GM18520 (cell line): ENCODE measurements at regions not wholly inside any gene's neighbourhood (a gene's known extent, or its start where the extent isn't known, plus 50 kb on each side); places are given as distances from the start of the nearest gene placed in this dataset.

Experiments
- ATAC-seq: cut with Tn5 transposase; IDR thresholded peaks from one replicate; pipeline ENCODE4 v1.9.1; 2021; ENCODE audit not compliant: unreplicated experiment

DNA sequence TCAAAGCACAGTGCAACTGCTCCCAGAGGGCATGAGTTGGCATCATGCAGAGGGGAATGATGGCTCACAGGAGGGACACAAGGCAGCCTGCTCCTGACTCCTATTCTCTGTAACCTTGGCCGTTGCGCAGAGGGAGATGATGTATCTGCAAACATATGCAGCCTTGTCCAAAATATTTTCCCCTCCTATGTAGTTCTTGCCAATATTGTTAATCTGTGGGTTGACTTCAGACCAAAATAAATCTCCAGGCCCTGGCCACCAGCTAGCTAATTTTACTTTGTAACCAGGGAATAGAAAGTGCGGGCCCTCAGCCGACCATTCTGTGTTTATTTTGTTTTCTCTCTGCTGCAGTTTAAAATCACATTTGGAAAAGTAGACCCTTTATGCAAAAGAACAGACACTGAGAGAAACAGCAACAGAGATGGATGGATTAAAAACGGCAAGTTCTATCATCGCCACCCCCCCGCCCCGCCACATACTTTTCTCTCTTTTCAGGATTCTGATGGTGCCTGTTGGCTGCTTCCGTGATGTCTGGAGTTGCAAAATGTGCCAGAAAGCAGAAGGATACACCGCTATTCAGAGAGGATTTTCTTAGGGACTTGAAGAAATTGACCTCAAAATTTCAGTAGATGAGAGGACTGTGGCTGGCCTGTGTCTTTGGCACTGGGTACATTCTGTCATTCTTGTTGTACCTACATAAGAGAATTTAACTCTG is 185.3 kb upstream of the BCOR start:
- ATAC-seq = no peak

DNA sequence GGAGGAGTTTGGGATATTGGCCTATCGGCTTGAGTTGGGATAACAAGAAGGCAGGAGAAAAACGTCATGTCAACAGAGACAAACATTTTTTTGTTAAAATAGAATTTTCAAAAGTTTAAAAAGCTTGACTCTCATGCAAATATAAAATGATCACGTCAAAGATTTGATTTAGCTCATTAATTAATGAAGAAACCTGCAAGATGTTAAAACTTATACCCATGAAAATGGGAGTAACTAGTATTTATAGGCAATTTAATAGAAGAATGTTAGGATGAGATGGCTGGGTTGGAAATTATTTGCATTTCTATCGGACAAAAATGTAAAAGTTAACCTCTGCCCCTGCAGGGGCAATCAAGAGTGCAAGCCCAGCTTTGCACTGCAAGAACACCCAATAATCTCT is 184.6 kb upstream of the BCOR start:
- ATAC-seq = no peak

DNA sequence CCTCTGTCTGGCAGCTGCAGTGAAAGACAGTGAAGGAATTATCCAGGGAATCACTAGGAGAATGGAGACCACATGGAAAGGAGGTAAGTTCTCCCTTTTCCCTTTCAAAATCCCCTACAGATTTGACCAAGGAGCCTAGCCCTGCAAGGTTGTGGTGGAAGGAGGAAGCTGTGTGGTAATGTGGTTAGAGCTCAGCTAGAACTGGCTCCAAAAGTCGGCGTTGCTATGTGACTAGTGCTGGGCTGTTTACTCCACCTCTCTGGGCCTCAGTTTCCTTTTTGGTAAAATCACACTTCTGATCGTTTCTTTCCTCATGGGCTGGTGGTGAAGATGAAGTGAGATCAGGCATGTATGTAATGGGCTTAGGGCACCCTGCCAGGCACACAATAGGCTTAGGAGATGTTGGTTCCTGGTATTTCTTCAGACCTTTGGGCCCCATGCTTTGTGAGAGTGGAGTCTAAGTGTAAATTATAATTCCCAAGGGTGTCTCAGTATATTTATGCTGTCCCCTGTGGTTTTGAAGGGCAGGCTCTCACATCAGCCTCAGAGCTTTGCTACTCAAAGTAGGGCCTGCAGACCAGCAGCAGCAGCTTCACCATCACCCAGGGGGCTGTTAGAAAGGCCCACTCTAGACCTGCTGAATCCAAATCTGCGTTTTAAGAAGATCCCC is 183.7 kb upstream of the BCOR start:
- ATAC-seq = no peak

DNA sequence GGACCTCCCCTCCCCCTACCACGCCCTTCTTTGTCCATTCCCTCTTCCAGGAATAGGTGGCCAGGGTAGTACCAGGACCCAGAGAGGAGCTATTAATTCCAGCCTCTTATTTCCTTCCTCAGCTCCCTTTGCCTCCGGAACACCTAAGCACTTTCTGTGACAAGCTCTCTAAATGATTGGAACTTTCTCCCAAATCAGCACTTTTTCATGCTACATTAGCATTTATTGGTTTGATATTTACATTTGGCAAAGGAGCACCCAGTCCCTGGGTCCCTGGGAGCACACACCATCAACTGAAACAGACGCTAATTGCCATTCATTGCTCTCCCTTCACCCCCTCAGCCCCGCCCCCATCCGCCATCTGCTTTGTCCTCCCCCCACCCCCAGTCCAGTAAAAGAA is 182.0 kb upstream of the BCOR start:
- no peak for ATAC-seq

DNA sequence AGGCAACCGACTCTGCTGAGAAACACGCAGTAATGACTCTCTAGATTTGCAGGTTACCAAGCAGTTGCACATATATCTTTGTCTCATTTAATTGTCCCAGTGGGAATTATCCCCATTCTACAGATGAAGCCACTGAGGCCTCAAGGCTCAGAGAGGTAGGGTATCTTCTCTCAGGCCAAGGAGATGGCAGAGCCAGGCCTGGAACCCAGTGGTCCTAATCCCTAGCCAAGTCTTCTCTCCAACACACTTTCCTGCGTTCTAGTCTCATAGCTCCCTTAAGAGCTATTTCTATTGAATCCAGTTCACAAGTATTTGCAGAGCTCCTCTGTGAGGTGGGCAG is 181.3 kb upstream of the BCOR start:
- ATAC-seq = no peak

DNA sequence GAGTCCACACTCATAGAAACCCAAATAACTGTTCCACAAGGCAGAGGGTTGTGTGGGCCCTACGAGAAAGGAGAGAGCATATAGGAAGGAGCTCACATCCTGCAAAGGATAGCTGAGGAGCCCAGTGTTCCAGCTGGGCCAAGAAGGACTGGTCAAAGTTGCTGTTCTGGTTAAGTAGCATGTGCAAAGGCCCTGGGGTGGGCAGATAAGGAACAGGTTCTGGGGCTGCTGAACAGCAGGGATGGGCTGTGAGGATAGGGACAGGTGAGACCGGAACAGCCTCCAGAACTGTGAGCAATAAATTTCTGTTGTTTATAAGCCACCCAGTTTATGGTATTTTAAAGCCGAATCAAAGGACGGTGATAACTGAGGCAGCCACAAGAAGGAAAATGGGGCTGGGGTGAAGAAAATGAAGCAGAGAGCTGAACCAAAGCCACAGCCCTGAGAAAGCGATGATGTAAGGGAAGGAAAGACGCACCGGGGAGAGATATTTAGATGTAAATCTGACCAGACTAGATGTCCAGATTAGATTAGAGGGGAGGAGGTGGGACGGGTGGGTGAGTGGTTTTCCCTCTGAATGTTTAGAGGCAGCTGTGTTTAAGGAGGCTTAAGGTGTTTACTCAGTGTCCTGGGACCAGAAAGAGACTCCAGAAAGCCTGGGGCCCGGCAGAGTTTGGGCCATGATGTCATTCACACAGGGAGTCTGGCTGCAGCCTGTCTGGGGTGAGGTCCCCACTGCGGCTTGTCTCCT is 180.8 kb upstream of the BCOR start:
- no peak for ATAC-seq

DNA sequence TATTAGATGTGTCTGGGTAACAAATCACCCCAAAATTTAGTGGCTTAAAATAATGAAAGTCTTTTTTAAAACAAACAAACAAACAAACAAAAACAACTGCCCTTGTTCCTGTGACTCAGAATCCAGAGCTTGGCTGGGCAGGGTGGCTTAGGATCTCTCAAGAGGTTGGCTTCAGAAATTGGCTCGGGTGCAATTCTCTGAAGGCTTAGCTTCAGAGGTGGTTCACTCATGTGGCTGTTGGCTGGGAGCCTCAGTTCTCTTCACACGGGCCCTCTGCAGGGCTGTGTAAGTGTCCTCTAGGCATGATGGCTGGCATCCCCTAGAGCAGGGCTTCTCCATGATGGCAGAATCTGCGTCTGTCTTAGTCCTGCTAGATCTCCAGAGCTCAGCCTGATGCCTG is 179.9 kb upstream of the BCOR start:
- ATAC-seq = no peak

DNA sequence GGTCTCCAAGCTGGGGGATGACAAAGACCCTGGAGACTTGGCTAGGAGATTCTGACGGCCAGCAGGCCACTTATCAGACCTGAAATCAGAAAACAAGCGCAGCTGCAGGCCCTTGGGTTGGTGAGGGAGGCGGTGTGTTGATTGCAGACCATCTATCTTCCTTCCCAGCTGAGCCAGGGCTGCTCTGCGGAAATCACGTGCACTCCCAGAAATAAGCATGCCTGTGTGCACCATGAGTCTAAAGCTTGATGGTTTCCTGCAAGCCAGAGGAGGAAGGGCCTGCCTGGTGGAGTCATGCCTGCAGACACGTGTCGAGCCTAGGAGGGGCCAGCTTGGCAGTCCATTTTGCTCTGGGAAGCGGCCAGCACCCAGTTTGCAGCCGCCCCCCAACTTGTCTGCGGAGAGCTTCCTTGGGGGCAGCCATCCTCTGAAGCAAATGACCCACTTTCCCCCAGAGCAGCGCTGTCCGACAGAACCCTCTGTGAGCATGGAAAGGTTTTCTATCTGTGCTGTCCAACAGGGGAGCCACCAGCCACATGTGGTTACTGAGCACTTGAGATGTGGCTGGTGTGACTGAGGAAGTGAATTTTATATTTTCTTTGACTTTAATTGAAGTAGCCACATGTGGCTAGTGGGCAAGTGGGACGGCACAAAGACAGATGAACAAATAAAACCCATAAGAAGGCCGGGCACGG is 175.7 kb upstream of the BCOR start:
- ATAC-seq = no peak

DNA sequence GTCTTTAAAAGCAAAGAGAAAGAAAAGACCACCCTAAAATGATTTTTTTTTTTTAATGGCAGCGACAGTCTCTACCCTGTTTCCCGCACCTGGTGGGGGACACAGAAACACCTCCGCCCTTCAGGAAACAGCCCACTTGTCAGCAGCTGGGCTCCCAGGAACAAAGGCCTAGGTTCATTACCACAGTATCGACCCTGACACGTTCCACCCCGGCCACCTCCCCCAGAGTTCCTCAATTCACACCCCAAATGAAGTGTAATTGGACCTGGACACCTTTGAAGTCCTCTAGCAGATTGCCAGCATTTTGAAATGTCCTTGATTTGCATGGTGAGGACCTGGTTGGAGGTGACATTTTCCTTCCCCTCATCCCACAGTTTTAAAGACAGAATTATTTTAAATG is 175.0 kb upstream of the BCOR start:
- ATAC-seq = no peak

DNA sequence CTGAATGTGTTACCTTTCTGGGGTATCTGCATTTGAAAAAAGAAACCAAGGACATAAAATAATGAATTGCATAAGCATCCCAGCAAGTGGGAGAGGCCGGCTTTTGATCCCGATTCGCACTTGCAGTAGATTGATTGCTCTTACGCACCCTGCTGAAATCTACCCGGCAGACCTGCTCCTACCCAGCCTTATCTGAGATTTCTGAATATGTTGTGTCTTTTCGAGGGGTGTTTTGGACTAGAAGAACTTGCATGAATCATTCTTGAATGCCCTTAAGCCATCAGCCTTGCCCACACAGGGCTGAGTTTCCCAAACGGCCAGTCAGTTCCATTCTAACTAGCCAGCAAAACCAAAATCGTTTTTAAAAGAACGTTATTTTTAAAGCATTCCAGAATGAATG is 174.4 kb upstream of the BCOR start:
- ATAC-seq = no peak

DNA sequence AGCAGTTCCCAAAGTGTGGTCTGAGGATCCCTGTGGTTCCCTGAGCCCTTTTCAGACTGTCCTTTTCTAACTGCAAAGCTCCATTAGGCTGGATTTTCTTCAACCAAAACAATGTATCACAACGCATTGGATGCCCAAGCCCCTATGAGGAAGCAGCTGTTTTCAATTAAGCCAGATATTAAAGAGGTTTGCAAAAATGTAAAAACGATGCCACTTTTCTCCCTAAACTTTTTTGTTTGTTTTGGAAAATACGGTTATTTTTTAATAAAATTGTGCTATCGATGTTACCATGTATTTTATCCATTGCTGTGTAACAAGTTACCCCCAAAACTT is 170.4 kb upstream of the BCOR start:
- ATAC-seq = no peak

DNA sequence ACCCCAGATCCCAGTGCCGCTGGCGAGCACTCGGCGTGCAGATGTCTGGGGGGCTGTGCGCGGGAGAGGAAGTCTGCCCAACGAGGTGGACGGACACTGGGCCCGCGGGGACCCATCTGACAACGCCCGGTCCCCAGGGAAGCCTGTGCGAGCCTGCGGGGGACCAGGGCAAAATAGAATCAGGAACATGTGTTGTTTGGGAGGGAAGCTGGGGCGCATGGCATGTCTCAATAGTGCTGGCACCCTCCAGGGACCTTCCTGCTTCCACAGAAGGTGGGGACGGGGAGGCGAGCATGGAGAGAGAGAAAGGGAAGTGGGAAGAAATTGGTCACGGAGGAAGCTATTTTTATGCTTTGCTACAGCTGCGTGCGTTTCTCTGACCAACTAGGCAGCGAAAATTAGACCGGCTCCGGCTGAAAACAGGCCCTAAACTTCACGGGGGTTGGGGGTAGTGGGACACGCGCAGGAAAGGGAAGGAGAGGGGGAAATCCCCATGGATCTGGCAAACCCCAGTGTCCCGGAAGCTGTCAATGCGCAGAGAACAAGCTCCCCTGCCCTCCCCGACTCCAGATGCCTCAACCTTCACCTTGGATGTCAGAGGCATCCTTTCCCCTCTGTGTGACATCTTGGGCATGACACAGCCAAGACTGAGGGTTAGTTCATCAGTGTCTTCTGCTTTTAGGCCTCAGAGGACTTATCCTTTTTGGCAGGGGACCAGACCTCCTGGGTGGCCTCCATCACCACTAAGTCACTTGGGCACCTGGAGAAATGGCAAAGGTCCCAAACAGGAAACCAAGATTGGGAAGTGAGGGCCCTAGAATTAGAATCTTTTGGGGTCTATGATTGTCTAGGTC is 169.8 kb upstream of the BCOR start:
- no peak for ATAC-seq

DNA sequence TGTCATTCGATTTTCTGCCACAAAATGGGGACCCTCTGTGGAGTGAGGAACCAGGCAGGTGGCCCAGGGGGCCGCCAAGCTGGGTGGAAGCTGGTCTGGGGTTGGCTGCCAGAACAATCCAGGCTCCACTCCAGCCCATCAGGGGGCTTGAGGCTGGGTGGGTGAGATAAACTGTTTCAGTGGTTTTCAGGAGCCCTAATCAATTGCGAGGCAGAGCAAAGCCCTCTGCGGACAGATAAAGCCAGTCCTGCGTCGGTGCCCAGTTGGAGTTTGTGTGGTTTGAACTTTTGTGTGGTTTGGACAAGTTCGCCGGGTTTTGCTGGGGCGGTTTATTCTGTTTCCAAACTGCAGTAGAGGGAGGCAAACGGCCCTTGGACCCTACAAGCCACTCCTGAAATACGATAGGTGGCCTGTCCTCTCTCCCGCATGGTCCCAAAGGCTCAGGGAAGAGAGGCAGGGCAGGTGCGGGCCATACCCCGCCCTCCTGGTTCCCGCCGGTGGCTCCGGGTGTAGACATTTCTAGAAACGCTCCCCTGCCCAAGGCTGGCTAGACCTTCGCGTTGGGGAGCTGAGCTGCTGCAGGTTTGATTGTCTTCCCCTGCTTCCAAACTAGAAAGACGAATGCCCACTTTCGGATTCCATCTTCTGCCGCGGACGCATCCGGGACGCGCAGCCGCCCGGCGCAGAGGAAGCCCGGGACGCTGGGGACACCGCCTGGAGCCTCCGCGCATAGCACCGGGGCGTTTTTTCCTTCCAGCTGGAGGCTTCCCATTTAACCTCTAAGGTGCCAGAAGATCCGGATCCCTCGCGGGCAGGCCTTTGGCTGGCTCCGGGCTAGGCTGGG is 169.0 kb upstream of the BCOR start:
- no peak for ATAC-seq

DNA sequence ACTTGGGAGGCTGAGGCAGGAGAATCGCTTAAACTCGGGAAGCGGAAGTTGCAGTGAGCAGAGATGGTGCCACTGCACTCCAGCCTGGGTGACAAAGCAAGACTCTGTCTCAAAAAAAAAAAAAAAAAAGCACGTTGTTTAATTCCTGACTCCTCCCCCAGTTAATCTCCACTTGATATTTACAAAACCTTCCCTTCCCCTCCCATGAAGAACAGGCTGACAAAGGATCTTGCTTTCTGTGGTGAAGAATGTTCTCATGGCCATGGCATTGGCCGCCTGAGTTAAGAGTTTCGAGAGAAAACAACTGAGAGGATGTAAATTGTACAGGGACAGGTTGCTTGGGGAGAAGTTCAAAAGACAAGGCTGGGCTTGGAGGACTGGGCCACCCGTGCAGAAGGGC is 168.2 kb upstream of the BCOR start:
- no peak for ATAC-seq

DNA sequence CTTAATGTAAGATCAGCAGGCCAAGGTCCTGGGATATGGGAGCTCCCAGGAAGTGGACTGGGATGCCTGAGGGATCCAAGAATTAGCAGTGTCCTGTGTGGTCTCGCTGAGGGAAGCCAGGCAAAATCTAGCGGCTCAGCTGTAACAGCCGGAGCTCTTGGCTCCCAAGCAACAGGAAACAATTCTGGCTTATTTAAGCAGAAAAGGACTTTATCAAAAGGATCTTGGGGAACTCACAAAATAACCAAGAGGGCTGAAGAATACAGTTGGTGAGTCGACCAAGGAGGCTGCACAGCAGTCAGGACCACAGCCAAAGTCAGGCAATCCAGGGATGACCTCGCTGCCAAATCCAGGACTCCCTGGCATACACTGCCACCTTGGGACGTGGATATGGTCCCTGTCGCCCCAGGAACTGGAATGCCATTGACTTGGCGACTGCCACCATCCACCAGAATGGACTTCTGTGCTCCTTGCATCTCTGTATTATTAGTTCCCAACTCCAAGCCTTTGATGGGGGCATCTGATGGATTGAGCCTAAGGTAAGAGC is 165.3 kb upstream of the BCOR start:
- no peak for ATAC-seq

DNA sequence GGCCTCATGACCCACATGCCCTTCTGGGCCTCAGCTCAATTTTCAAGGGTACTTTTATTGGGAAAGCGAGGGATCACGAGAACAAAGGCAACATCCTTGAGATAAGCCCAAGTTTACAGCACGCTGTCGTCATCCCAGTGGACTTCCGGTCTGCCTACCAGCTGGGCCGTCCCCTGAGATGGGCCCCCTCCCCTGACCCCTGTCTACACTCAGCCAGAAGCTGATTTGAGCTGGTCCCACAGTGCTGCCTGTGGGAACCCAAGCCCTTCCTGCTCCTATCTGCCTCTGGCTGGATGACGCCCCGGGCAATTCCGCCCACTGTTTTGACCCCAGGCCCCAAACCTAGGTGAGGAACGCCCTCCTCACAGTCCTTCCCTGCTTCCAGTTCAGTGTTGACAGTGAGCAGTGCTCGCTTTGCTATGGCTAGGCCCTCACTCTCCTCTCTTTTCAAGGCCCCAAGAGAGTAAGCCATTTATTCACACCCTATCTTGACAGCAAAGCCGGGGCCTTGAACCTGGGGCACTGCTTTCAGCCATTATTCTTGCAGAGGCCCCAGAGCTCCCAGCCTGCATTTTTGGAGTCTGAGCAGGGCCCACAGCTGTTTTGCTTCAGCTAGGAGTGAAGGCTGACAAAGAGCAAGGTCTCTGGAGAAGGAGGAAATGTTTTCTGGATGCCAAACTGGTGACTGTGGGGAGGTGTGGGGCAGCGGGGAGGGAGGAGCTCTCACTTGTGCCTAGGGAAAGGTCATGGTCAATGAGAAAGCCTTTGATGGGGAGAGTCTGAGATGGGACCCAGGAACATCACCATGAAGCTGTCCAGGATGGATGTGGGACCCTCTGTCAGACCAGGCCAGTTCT is 164.6 kb upstream of the BCOR start:
- no peak for ATAC-seq

DNA sequence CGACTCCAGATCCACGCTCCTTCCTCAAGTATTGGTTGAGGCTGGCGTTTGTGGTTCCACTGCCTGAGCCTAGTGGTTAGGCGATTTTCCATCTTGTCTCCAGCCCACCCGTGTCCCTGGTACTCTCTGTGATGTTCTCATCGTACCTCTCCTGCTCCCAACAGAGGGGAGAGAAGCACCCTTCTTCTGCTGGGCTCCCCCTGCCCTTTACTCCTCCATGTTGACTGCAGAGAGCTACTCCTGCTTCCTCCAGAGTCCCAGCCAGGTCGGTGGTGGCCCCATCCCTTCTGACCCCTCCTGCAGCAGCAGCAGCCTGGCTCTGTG is 164.0 kb upstream of the BCOR start:
- no peak for ATAC-seq

DNA sequence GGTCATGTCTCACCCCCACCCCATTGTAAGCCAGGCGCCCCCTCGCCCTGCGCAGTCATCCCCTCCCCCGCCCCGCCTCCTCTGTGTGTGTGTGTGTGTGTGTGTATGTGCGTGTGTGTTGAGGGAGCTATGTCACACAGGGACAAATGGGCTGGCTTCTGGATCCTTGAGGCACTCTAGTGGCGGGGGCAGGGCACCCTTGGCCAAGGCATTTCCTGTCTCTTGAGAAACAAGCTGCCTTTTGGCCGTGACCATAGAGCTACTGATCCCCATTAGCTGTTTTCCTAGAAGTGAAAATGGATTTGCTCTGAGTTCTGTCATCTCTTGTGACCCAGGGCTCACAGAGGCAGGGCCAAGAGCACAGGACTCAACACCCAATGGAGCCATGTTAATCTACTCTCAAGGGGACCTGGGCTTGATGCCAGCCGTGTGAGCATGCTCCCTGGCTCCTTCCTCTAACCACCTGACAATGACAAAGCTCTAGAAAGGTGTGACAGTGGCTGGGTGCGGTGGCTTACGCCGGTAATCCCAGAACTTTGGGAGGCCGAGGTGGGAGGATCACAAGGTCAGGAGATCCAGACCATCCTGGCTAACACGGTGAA is 162.5 kb upstream of the BCOR start:
- no peak for ATAC-seq

DNA sequence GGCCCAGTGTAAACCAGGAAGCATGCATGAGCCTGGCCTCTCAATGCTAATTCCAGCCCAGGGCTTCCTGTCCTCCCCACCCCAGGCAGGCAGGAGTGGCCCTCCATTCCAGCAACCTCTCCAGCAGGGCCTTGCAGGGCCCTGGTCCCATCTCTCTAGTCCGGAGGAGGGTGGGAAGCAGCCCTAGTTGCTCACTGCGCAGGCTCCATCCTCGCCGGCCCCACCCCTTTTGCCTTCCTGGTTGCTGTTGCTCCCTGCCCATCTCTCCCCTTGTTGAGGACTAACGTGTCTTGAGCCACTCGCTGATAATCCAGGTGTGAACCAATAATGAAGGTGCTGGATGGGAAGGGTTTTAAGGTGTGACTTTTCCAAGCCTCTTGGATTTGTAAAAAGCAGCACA is 161.2 kb upstream of the BCOR start:
- no peak for ATAC-seq
